ENCODE measurements at regions not wholly inside any gene's neighbourhood (a gene's known extent, or its start where the extent isn't known, plus 50 kb on each side); places are given as distances from the start of the nearest gene placed in this dataset.
"Not testable (repeated sequence)": the region's sequence is repeated elsewhere in the genome, so short reads cannot be mapped to it uniquely, and the experiment has no call there.

- no peak for TF ChIP-seq CTCF (IDR thresholded peaks at IDR 0.05)
- no peaks in the 10 kb centered on the region for H3K27me3 ChIP-seq
- peak in 1 of 2 donors; percentile 59 for DNase-seq (ENCODE audit: low spot score in 2 of 2)
These were observed 54.4 kb downstream of the PRR18 start for GRCh38 chr6:166253778-166254204.

GRCh38 chr6:166253281-166253681 lies 54.9 kb downstream of the PRR18 start:
- TF ChIP-seq CTCF (IDR thresholded peaks at IDR 0.05): no peak
- no peak overlapping the region for H3K27ac ChIP-seq
- H3K36me3 ChIP-seq: no peaks in the 10 kb centered on the region
- H3K9me3 ChIP-seq: no peaks in the 10 kb centered on the region
- no peaks in the 10 kb centered on the region for H3K27me3 ChIP-seq
- H3K4me3 ChIP-seq: peak overlapping the region; percentile 37 to 53
- peaks cover 0 to 7% of the 10 kb centered on the region in 2 donors for H3K4me1 ChIP-seq
- intact Hi-C loops (cut with DNase I): no loop called here
- DNase-seq (ENCODE audit: low spot score in 2 of 2): no peak

More at GRCh38 chr6:166253778-166254204, 54.4 kb downstream of the PRR18 start:
- H3K4me1 ChIP-seq: peaks cover 0 to 7% of the 10 kb centered on the region in 2 donors
- H3K36me3 ChIP-seq: no peaks in the 10 kb centered on the region
- H3K27ac ChIP-seq: no peak overlapping the region
- no peaks in the 10 kb centered on the region for H3K9me3 ChIP-seq
- intact Hi-C loops (cut with DNase I): no loop called here
- H3K4me3 ChIP-seq: peak overlapping the region; percentile 37 to 53

- intact Hi-C loops (cut with DNase I): no loop called here
These were observed 55.6 kb downstream of the PRR18 start for GRCh38 chr6:166252601-166253000.

GRCh38 chr6:166251655-166252054 lies 56.5 kb downstream of the PRR18 start:
- no peaks in the 10 kb centered on the region for H3K36me3 ChIP-seq
- intact Hi-C loops (cut with DNase I): no loop called here
- H3K4me3 ChIP-seq: no peak overlapping the region
- H3K9me3 ChIP-seq: no peaks in the 10 kb centered on the region
- no peak for DNase-seq (ENCODE audit: low spot score in 2 of 2)
- no peaks in the 10 kb centered on the region for H3K27me3 ChIP-seq
- H3K27ac ChIP-seq: no peak overlapping the region
- peaks cover 0 to 7% of the 10 kb centered on the region in 2 donors for H3K4me1 ChIP-seq
- TF ChIP-seq CTCF (IDR thresholded peaks at IDR 0.05): no peak

More at GRCh38 chr6:166252601-166253000, 55.6 kb downstream of the PRR18 start:
- DNase-seq (ENCODE audit: low spot score in 2 of 2): no peak
- Histone ChIP-seq H3K9me3 (no peaks in the 10 kb centered on the region), H3K4me1 (peaks cover 0 to 7% of the 10 kb centered on the region in 2 donors), H3K36me3 (no peaks in the 10 kb centered on the region), H3K27me3 (no peaks in the 10 kb centered on the region), H3K4me3 (no peak overlapping the region), H3K27ac (no peak overlapping the region)
- TF ChIP-seq CTCF (IDR thresholded peaks at IDR 0.05): no peak

GRCh38 chr6:166251211-166251610 lies 57.0 kb downstream of the PRR18 start:
- H3K9me3 ChIP-seq: no peaks in the 10 kb centered on the region
- H3K36me3 ChIP-seq: no peaks in the 10 kb centered on the region
- DNase-seq (ENCODE audit: low spot score in 2 of 2): no peak
- H3K4me1 ChIP-seq: peaks cover 0 to 7% of the 10 kb centered on the region in 2 donors
- H3K4me3 ChIP-seq: no peak overlapping the region
- H3K27ac ChIP-seq: no peak overlapping the region
- TF ChIP-seq CTCF (IDR thresholded peaks at IDR 0.05): no peak
- intact Hi-C loops (cut with DNase I): no loop called here
- no peaks in the 10 kb centered on the region for H3K27me3 ChIP-seq

GRCh38 chr6:166249061-166249785 lies 59.0 kb downstream of the PRR18 start:
- H3K27ac ChIP-seq; H3K27me3 ChIP-seq; H3K9me3 ChIP-seq; H3K4me1 ChIP-seq; intact Hi-C loops (cut with DNase I); DNase-seq (ENCODE audit: low spot score in 2 of 2); H3K4me3 ChIP-seq; H3K36me3 ChIP-seq: not testable (repeated sequence)

Measured in ascending aorta (tissue), 2 donors.